ENCODE measurements at regions not wholly inside any gene's neighbourhood (a gene's known extent, or its start where the extent isn't known, plus 50 kb on each side); places are given as distances from the start of the nearest gene placed in this dataset.

- Mint-ChIP-seq H3K4me1 (ENCODE audit: low read depth) (no peaks in the 10 kb centered on the region), H3K27ac (no peak overlapping the region), H3K4me3 (no peak overlapping the region), H3K9me3 (peaks cover 1 to 4% of the 10 kb centered on the region in 2 donors), H3K27me3 (ENCODE audit: low read depth) (no peaks in the 10 kb centered on the region), H3K36me3 (ENCODE audit: insufficient read depth in 2 of 2) (no peaks in the 10 kb centered on the region)
- DNase-seq (no peak), ATAC-seq (replicated peaks in 1 of 2) (no peak)
Observed at GRCh38 chr5:106768392-106768791, 902.3 kb downstream of the EFNA5 start.

DNA sequence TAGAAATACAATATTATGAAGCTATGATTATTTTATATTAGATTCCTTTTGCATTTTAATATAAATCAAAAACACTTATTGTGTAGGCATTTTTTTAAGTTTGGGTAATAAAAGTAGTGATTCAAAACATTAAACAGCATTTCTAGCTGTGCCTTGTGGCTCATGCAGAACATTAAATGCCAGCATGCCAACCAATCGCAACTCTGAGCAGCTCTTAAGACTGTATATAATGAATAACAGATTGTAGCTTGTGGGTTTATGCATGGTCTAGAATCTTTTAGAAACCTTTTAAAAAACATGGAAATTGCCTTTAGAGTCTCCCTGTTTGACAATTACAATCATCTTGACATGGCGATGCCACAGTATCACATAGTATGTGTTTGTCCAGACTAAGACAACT lies 903.8 kb downstream of the EFNA5 start:
- no peaks in the 10 kb centered on the region for H3K27me3 Mint-ChIP-seq (ENCODE audit: low read depth)
- no peak overlapping the region for H3K27ac Mint-ChIP-seq
- ATAC-seq (replicated peaks in 1 of 2) (no peak), DNase-seq (no peak)
- H3K4me3 Mint-ChIP-seq, result no peak overlapping the region
- H3K36me3 Mint-ChIP-seq (ENCODE audit: insufficient read depth in 2 of 2), result no peaks in the 10 kb centered on the region
- peaks cover 0 to 4% of the 10 kb centered on the region in 2 donors for H3K9me3 Mint-ChIP-seq
- H3K4me1 Mint-ChIP-seq (ENCODE audit: low read depth), result no peaks in the 10 kb centered on the region

GRCh38 chr5:106759581-106759980 lies 911.2 kb downstream of the EFNA5 start:
- no peak for DNase-seq
- H3K36me3 Mint-ChIP-seq (ENCODE audit: insufficient read depth in 2 of 2), result no peaks in the 10 kb centered on the region
- no peaks in the 10 kb centered on the region for H3K27me3 Mint-ChIP-seq (ENCODE audit: low read depth)
- H3K27ac Mint-ChIP-seq, result no peak overlapping the region
- H3K4me1 Mint-ChIP-seq (ENCODE audit: low read depth), result no peaks in the 10 kb centered on the region
- no peak overlapping the region for H3K4me3 Mint-ChIP-seq
- ATAC-seq (replicated peaks in 1 of 2), result no peak
- peaks cover 2% of the 10 kb centered on the region in 2 donors for H3K9me3 Mint-ChIP-seq

DNA sequence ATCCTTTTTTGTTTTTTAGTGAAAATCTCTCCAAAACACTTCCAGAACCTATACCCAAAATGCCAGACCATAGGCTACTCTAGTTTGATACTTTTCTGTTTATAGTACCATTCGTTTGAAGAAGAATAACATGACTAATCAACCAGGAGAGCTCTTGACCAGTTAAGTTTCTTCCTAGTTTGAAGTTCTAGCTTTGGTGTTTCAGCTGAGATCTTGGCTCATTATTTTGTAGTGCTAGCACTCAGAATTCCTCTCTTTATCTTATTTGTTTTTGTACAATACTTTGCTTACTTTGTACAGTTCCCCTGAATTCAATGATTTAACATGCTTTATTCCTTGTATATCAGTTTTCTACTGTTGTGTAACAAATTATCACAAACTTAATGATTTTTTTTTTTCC lies 911.6 kb downstream of the EFNA5 start:
- Mint-ChIP-seq H3K4me3 (no peak overlapping the region), H3K27me3 (ENCODE audit: low read depth) (no peaks in the 10 kb centered on the region), H3K36me3 (ENCODE audit: insufficient read depth in 2 of 2) (no peaks in the 10 kb centered on the region), H3K9me3 (peaks cover 2% of the 10 kb centered on the region in 2 donors), H3K27ac (no peak overlapping the region), H3K4me1 (ENCODE audit: low read depth) (no peaks in the 10 kb centered on the region)
- DNase-seq, result no peak
- no peak for ATAC-seq (replicated peaks in 1 of 2)

DNA sequence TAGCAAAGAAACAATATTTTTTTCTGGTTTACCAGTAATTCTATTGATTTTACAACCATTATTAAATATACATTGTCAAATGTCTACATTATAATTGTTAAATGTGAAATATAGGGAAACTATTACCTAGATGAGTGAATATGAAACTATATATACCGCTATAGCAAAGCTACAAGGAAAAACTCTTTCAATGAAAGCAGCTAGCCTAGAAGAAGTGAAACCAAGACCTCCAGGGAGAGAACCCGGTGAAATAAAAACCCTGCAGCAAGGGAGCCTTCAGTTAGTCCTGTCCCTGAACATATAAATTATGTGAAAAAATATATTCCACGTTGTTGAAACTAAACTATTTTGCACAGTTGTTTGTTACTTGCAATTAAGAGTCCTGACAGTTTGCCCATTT lies 913.1 kb downstream of the EFNA5 start:
- no peaks in the 10 kb centered on the region for H3K36me3 Mint-ChIP-seq (ENCODE audit: insufficient read depth in 2 of 2)
- no peaks in the 10 kb centered on the region for H3K27me3 Mint-ChIP-seq (ENCODE audit: low read depth)
- peaks cover 2% of the 10 kb centered on the region in 2 donors for H3K9me3 Mint-ChIP-seq
- H3K4me1 Mint-ChIP-seq (ENCODE audit: low read depth), result no peaks in the 10 kb centered on the region
- ATAC-seq (replicated peaks in 1 of 2) (no peak), DNase-seq (no peak)
- H3K27ac Mint-ChIP-seq, result no peak overlapping the region
- H3K4me3 Mint-ChIP-seq, result no peak overlapping the region

DNA sequence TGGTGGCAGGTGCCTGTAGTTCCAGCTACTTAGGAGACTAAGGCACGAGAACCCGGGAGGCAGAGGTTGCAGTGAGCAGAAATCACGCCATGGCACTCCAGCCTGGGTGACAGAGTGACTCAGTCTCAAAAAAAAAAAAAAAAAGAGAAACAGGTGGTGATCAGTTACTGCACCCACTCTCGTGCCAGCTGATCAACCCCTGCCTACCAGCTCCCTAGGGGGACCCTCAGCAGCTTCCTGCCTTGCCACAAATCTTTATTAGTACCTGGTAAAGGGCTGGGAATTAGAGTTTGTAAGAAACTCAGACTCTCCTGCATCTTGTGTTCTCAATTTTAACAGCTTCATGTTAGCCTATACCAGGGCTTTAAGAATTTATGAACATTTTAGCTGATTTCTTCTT lies 914.9 kb downstream of the EFNA5 start:
- Mint-ChIP-seq H3K9me3 (peaks cover 2% of the 10 kb centered on the region in 2 donors), H3K4me1 (ENCODE audit: low read depth) (no peaks in the 10 kb centered on the region), H3K36me3 (ENCODE audit: insufficient read depth in 2 of 2) (no peaks in the 10 kb centered on the region), H3K27ac (no peak overlapping the region), H3K4me3 (no peak overlapping the region), H3K27me3 (ENCODE audit: low read depth) (no peaks in the 10 kb centered on the region)
- ATAC-seq (replicated peaks in 1 of 2) (no peak), DNase-seq (no peak)

DNA sequence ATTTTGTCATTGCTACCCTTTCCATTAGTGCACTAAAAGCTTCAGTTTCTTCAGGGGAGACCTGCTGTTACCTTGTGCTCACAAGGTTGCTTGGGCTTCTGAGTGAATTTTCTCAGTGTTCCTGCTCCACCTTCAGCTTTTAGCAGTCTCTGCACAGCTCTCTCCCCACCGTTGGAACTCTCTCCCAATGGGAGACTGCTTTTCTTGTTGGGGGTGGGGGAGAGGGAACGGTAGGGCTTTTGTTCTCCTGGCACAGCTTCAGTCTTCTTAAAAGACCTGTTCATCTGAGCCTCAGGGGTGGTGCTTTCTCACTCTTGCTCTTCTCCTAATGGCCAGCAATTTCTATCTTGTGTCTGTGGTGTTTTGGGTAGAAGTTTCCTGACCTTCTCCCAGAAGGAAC lies 915.7 kb downstream of the EFNA5 start:
- no peak for DNase-seq
- Mint-ChIP-seq H3K4me3 (no peak overlapping the region), H3K36me3 (ENCODE audit: insufficient read depth in 2 of 2) (no peaks in the 10 kb centered on the region), H3K9me3 (peaks cover 0 to 2% of the 10 kb centered on the region in 2 donors), H3K4me1 (ENCODE audit: low read depth) (no peaks in the 10 kb centered on the region), H3K27ac (no peak overlapping the region), H3K27me3 (ENCODE audit: low read depth) (no peaks in the 10 kb centered on the region)
- no peak for ATAC-seq (replicated peaks in 1 of 2)

DNA sequence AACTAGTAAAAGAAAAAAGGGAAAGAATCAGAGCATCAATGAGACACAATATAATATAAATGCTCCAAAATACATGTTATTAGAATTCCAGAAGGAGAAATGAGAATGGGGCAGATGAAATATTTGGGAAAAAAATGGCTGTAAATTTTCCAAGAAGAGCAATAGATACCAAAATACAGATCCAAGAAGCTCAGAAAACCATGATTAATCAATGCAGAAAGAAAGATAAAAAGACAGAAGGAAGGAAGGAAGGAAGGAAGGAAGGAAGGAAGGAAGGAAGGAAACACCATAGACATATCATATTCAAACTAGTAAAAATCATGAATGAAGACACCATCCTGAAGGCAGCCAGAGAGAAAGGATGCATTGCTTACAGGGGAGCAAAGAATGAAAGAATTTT lies 920.9 kb downstream of the EFNA5 start:
- Mint-ChIP-seq H3K4me1 (ENCODE audit: low read depth) (no peaks in the 10 kb centered on the region), H3K27ac (no peak overlapping the region), H3K27me3 (ENCODE audit: low read depth) (no peaks in the 10 kb centered on the region), H3K9me3 (peaks cover 2 to 6% of the 10 kb centered on the region in 2 donors), H3K4me3 (no peak overlapping the region), H3K36me3 (ENCODE audit: insufficient read depth in 2 of 2) (no peaks in the 10 kb centered on the region)
- ATAC-seq (replicated peaks in 1 of 2), result no peak
- DNase-seq, result no peak

DNA sequence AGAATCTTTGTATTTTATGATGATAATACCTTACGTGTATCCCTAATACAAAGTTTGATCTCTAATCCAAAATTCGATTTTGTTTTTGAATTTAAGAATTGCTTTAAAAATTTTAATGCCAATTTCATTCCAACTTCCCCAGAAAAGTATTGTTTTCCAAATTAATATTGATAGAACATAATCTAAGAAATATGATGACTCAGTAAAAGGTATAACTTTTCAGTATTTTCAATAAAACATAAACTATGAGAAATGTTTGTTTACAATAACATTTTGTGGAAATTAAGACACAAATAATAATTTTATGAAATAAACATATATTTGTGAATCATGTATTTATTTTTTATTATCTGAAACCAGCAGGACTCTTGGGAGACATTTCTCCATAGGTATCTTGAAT lies 931.6 kb downstream of the EFNA5 start:
- no peak for DNase-seq
- no peaks in the 10 kb centered on the region for H3K36me3 Mint-ChIP-seq (ENCODE audit: insufficient read depth in 2 of 2)
- no peak overlapping the region for H3K4me3 Mint-ChIP-seq
- no peak overlapping the region for H3K27ac Mint-ChIP-seq
- no peak for ATAC-seq (replicated peaks in 1 of 2)
- peaks cover 0 to 10% of the 10 kb centered on the region in 2 donors for H3K9me3 Mint-ChIP-seq
- H3K4me1 Mint-ChIP-seq (ENCODE audit: low read depth), result no peaks in the 10 kb centered on the region
- H3K27me3 Mint-ChIP-seq (ENCODE audit: low read depth), result no peaks in the 10 kb centered on the region

DNA sequence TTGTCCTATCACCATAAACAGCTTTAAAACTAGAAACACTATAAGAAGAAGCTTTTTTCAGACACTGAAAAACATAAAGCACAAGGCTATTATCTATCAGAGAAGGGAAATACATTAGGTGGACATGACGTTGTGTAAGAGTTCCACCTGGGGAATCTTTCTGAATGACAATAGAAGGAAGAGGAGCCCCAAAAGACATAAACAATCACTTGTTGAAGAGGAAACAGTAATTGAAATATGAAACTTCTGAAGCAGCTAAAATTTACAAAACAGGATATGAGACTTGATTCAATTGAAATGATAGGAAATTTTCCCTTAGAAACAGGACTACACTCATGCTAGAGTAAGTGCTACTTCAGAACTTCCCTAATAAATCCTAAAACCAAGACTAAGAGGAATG lies 933.6 kb downstream of the EFNA5 start:
- no peaks in the 10 kb centered on the region for H3K4me1 Mint-ChIP-seq (ENCODE audit: low read depth)
- H3K27ac Mint-ChIP-seq, result no peak overlapping the region
- H3K9me3 Mint-ChIP-seq, result peaks cover 11 to 14% of the 10 kb centered on the region in 2 donors
- ATAC-seq (replicated peaks in 1 of 2) (no peak), DNase-seq (no peak)
- no peaks in the 10 kb centered on the region for H3K27me3 Mint-ChIP-seq (ENCODE audit: low read depth)
- no peaks in the 10 kb centered on the region for H3K36me3 Mint-ChIP-seq (ENCODE audit: insufficient read depth in 2 of 2)
- no peak overlapping the region for H3K4me3 Mint-ChIP-seq

- no peaks in the 10 kb centered on the region for H3K36me3 Mint-ChIP-seq (ENCODE audit: insufficient read depth in 2 of 2)
- no peak overlapping the region for H3K4me3 Mint-ChIP-seq
- no peaks in the 10 kb centered on the region for H3K27me3 Mint-ChIP-seq (ENCODE audit: low read depth)
- ATAC-seq (replicated peaks in 1 of 2), result no peak
- H3K27ac Mint-ChIP-seq, result no peak overlapping the region
- no peak for DNase-seq
- no peaks in the 10 kb centered on the region for H3K4me1 Mint-ChIP-seq (ENCODE audit: low read depth)
- peaks cover 20 to 27% of the 10 kb centered on the region in 2 donors for H3K9me3 Mint-ChIP-seq
Observed at GRCh38 chr5:106732624-106733023, 938.1 kb downstream of the EFNA5 start.

GRCh38 chr5:106730912-106731311 lies 939.8 kb downstream of the EFNA5 start:
- Mint-ChIP-seq H3K27me3 (ENCODE audit: low read depth) (no peaks in the 10 kb centered on the region), H3K4me3 (no peak overlapping the region), H3K9me3 (peaks cover 24 to 25% of the 10 kb centered on the region in 2 donors), H3K4me1 (ENCODE audit: low read depth) (no peaks in the 10 kb centered on the region), H3K27ac (no peak overlapping the region), H3K36me3 (ENCODE audit: insufficient read depth in 2 of 2) (no peaks in the 10 kb centered on the region)
- ATAC-seq (replicated peaks in 1 of 2) (no peak), DNase-seq (no peak)

DNA sequence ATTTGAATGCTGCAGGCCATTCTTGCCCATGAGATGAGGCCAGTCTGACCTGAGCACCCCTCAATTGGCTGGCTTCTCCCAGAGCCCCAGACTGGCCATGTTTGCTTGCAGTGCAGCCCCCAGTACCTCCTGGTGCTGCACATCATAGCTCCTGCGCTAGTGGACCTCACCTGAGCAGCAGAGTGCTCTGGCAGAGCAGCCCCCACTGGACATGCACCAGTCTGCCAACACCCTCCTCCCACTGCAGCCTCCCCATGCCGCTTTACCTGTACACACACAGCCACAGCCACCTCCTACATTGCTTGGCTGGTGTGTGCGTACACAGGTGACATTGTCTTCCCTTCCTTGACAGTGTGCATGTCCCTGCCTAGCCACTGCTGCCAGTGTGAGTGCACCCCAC lies 940.2 kb downstream of the EFNA5 start:
- Mint-ChIP-seq H3K36me3 (ENCODE audit: insufficient read depth in 2 of 2) (no peaks in the 10 kb centered on the region), H3K27ac (no peak overlapping the region), H3K4me3 (no peak overlapping the region), H3K9me3 (peaks cover 24% of the 10 kb centered on the region in 2 donors), H3K27me3 (ENCODE audit: low read depth) (no peaks in the 10 kb centered on the region), H3K4me1 (ENCODE audit: low read depth) (no peaks in the 10 kb centered on the region)
- DNase-seq (no peak), ATAC-seq (replicated peaks in 1 of 2) (no peak)

- Mint-ChIP-seq H3K27me3 (ENCODE audit: low read depth) (no peaks in the 10 kb centered on the region), H3K9me3 (peaks cover 19 to 20% of the 10 kb centered on the region in 2 donors), H3K4me1 (ENCODE audit: low read depth) (no peaks in the 10 kb centered on the region), H3K4me3 (no peak overlapping the region), H3K36me3 (ENCODE audit: insufficient read depth in 2 of 2) (no peaks in the 10 kb centered on the region), H3K27ac (no peak overlapping the region)
- no peak for DNase-seq
- no peak for ATAC-seq (replicated peaks in 1 of 2)
Observed at GRCh38 chr5:106728208-106728607, 942.5 kb downstream of the EFNA5 start.

Measured in activated T-cell treated with anti-CD3 and anti-CD28 coated beads, Interleukin-2, amount 50 U/mL, for 72 hours (primary cell).